HepG2 (cell line): ENCODE measurements at regions not wholly inside any gene's neighbourhood (a gene's known extent, or its start where the extent isn't known, plus 50 kb on each side); places are given as distances from the start of the nearest gene placed in this dataset.

Experiments used
- ATAC-seq: fragments of 200-7000 bp; cut with Tn5 transposase; 3 replicates; pipeline ENCODE4 v1.9.1; 2020; ENCODE audit warnings: mild to moderate bottlenecking, moderate library complexity
- BruUV-seq: library from RNA; stranded (reverse); fragments of 400-500 nt; replicated peaks from 2 replicates; lab custom pipeline; 2021; lab: Mats Ljungman, UMichigan
- CTCF ChIA-PET: fragments of 300-600 bp; formaldehyde crosslinking; extraction: SDS; loops from one replicate; lab custom pipeline; 2021; ENCODE audit warnings: low total read pairs, inconsistent platforms, low intra/inter-chr PET ratio; lab: Yijun Ruan, JAX
- POLR2A ChIA-PET: fragments of 350-600 bp; sonication (Branson Sonifier 250); formaldehyde crosslinking; loops from one replicate; lab custom pipeline; 2020; ENCODE audit warnings: antibody characterized with exemption, inconsistent platforms; lab: Yijun Ruan, JAX
- DNase-seq: peaks from one replicate; pipeline ENCODE4 v3.0.0-alpha.2; 2015; ENCODE audit warnings: low spot score
- FAIRE-seq: peaks from 3 replicates; lab custom pipeline; 2011; peaks lifted over from hg19 to GRCh38; lab: Jason Lieb, UNC
- H2AFZ ChIP-seq: one replicate; pipeline ENCODE4 v1.6.1; 2011; ENCODE audit warnings: low read length, inconsistent platforms
- H3K27ac ChIP-seq: fragments of 300-600 bp; 3 replicates; pipeline ENCODE4 v1.8.0; 2011; ENCODE audit warnings: mixed run types, mild to moderate bottlenecking, mixed read lengths, low read length, inconsistent platforms; ENCODE audit not compliant: insufficient read depth; ENCODE audit errors: extremely low read length
- H3K27me3 ChIP-seq, 2 experiments: fragments of 200-600 bp in 1 of 2; 2 replicates in 1 of 2; 3 replicates in 1 of 2; pipeline versions ENCODE4 v1.6.0 to v1.8.0; 2011; ENCODE audit warnings: low read length in 2 of 2, mild to moderate bottlenecking in 2 of 2, moderate library complexity in 2 of 2, inconsistent platforms in 1 of 2; ENCODE audit not compliant: insufficient read depth in 2 of 2, control insufficient read depth in 1 of 2
- H3K36me3 ChIP-seq, 2 experiments: fragments of 200-600 bp in 1 of 2; replicated peaks in 1 of 2; 2 replicates in 1 of 2; 3 replicates in 1 of 2; pipeline versions ENCODE4 v1.5.1 to v1.8.0; 2011; ENCODE audit warnings: low read length in 2 of 2, inconsistent platforms in 1 of 2; ENCODE audit not compliant: insufficient read depth in 2 of 2, control insufficient read depth in 1 of 2
- H3K4me1 ChIP-seq: 2 replicates; pipeline ENCODE4 v1.5.1; 2012; ENCODE audit warnings: low read length, inconsistent platforms; ENCODE audit not compliant: insufficient read depth
- H3K4me2 ChIP-seq: 2 replicates; pipeline ENCODE4 v1.6.0; 2011; ENCODE audit warnings: low read depth, low read length, inconsistent platforms
- H3K4me3 ChIP-seq, 3 experiments: fragments of 200-600 bp in 1 of 3; sonication (generic), shearing (Covaris generic) in 1 of 3; replicated peaks in 1 of 3; 2 replicates each; pipeline ENCODE4 v1.5.1; 2011 to 2016; ENCODE audit warnings: low read length in 3 of 3, inconsistent platforms in 2 of 3, low read depth in 2 of 3, mild to moderate bottlenecking in 2 of 3, control low read depth in 1 of 3, mixed read lengths in 1 of 3; ENCODE audit not compliant: insufficient read depth in 1 of 3
- H3K79me2 ChIP-seq: one replicate; pipeline ENCODE4 v1.6.1; 2011; ENCODE audit warnings: low read length, inconsistent platforms; ENCODE audit not compliant: insufficient read depth
- H3K9ac ChIP-seq: 2 replicates; pipeline ENCODE4 v1.6.0; 2011; ENCODE audit warnings: mild to moderate bottlenecking, low read depth, low read length, inconsistent platforms; ENCODE audit not compliant: insufficient read depth
- H3K9me3 ChIP-seq: 2 replicates; pipeline ENCODE4 v1.5.1; 2012; ENCODE audit warnings: mild to moderate bottlenecking, low read length
- H4K20me1 ChIP-seq: 2 replicates; pipeline ENCODE4 v1.6.0; 2011; ENCODE audit warnings: inconsistent platforms, mild to moderate bottlenecking, low read length, moderate library complexity; ENCODE audit not compliant: insufficient read depth
- ATF7 ChIP-seq, 2 experiments: fragments of 450-650 bp in 1 of 2; sonication (generic) in 1 of 2; formaldehyde crosslinking in 1 of 2; IDR thresholded peaks; 2 replicates each; pipeline versions ENCODE4 v1.4.0 to v1.6.1; 2016 to 2020; ENCODE audit warnings: antibody characterized with exemption in 1 of 2, mild to moderate bottlenecking in 1 of 2, missing genetic modification reagents in 1 of 2
- FOSL2 ChIP-seq: sonication (generic); formaldehyde crosslinking; IDR thresholded peaks from 2 replicates; pipeline ENCODE4 v1.4.0; 2020; ENCODE audit warnings: missing genetic modification reagents
- HCFC1 ChIP-seq: fragments of 150-350 bp; IDR thresholded peaks from 2 replicates; pipeline ENCODE4 v1.6.1; 2014; ENCODE audit warnings: low read depth, low read length
- KDM5A ChIP-seq: fragments of 200-600 bp; sonication (generic); IDR thresholded peaks from 2 replicates; pipeline ENCODE4 v1.7.0; 2018; ENCODE audit warnings: antibody characterized with exemption, mild to moderate bottlenecking, low read length, borderline replicate concordance
- LCORL ChIP-seq, 2 experiments: fragments of 450-650 bp in 1 of 2; sonication (generic) in 1 of 2; formaldehyde crosslinking in 1 of 2; IDR thresholded peaks; 2 replicates each; pipeline versions ENCODE4 v1.5.0 to v1.6.1; 2017 to 2020; ENCODE audit warnings: antibody characterized with exemption in 1 of 2, missing genetic modification reagents in 1 of 2
- MYC ChIP-seq: sonication (generic); formaldehyde crosslinking; IDR thresholded peaks from 2 replicates; pipeline ENCODE4 v1.9.0; 2021; ENCODE audit warnings: missing genetic modification reagents, borderline replicate concordance
- SAFB2 ChIP-seq: sonication (generic); formaldehyde crosslinking; IDR thresholded peaks from 2 replicates; pipeline ENCODE4 v1.5.1; 2020; ENCODE audit warnings: missing genetic modification reagents, low read depth, mild to moderate bottlenecking, borderline replicate concordance
- ZBTB8A ChIP-seq: sonication (generic); formaldehyde crosslinking; IDR thresholded peaks from 2 replicates; pipeline ENCODE4 v1.4.0; 2020; ENCODE audit warnings: mild to moderate bottlenecking, low read depth, missing genetic modification reagents, borderline replicate concordance
- ZNF572 ChIP-seq: sonication (generic); formaldehyde crosslinking; IDR thresholded peaks from 2 replicates; pipeline ENCODE4 v1.5.1; 2020; ENCODE audit warnings: mild to moderate bottlenecking, missing genetic modification reagents
- ZNF615 ChIP-seq: sonication (generic); formaldehyde crosslinking; IDR thresholded peaks from 2 replicates; pipeline ENCODE4 v1.5.0; 2020; ENCODE audit warnings: mild to moderate bottlenecking, missing genetic modification reagents, borderline replicate concordance
- ZNF878 ChIP-seq: sonication (generic); formaldehyde crosslinking; IDR thresholded peaks from 2 replicates; pipeline ENCODE4 v1.8.1; 2023; ENCODE audit warnings: mild to moderate bottlenecking, missing genetic modification reagents, moderate library complexity
- ZSCAN9 ChIP-seq: IDR thresholded peaks from 2 replicates; pipeline ENCODE4 v1.6.1; 2016; ENCODE audit warnings: borderline replicate concordance
- WGBS: methylation state at CpG from one replicate; pipeline ENCODE4 v1.1.6; 2017; ENCODE audit warnings: low lambda C conversion rate; 5-methylcytosine and 5-hydroxymethylcytosine counted together
- in situ Hi-C: cut with HindIII; loops from 2 replicates; pipeline ENCODE4 v1.10.0; 2017; ENCODE audit warnings: low pct_unique_long_range_greater_than_20kb; ENCODE audit not compliant: extremely low pct_ligation_motif_present
- intact Hi-C: fragments of 100-400 bp; cut with micrococcal nuclease; formaldehyde crosslinking; loops from one replicate; pipeline ENCODE4 v1.10.0; 2022; ENCODE audit not compliant: unreplicated experiment
- TF ChIP-seq, protein P1 (sequence below): sonication (generic); formaldehyde crosslinking; IDR thresholded peaks from 2 replicates; pipeline ENCODE4 v1.4.0; 2020; ENCODE audit warnings: missing genetic modification reagents, mild to moderate bottlenecking, borderline replicate concordance
- TF ChIP-seq, protein P2 (sequence below): sonication (generic); formaldehyde crosslinking; IDR thresholded peaks from 2 replicates; pipeline ENCODE4 v1.4.0; 2020; ENCODE audit warnings: mild to moderate bottlenecking, low read depth, missing genetic modification reagents

DNA sequence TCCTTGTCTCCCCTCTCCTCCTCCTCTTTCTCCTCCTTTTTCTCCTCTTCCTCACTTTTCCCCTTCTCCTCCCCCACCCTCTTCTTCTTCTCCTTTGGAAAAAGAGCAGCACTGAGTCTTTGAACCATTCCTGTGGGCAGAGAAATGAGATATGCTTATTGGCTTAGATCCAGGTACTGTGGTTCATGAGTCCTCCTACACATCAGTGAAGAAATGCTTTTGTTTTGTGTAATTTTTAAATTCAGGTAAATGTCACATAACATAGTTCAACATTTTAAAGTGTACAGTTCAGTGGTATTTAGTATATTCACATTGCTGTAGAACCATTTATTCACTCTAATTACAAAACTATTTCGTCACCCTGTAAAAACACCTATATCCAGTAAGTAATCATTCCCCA is 402.1 kb downstream of the AACS start:
- ChIA-PET CTCF (no interaction called here), POLR2A (no interaction called here)
- no peaks in the 10 kb centered on the region for H3K36me3 ChIP-seq
- H3K79me2 ChIP-seq, result no peaks in the 10 kb centered on the region
- no peak overlapping the region for H3K4me2 ChIP-seq
- in situ Hi-C loops, result no loop called here
- no peak for ATAC-seq
- no peak overlapping the region for H3K9ac ChIP-seq
- no peaks in the 10 kb centered on the region for H3K4me1 ChIP-seq
- FAIRE-seq, result no peak
- TF ChIP-seq ATF7 (IDR thresholded peaks at IDR 0.05) (0 out of 2 replicates have a peak, but pooled peaks have one; percentile 28), ATF7 (CRISPR knock-in tag; IDR thresholded peaks at IDR 0.05) (no peak), KDM5A (no peak)
- H3K27ac ChIP-seq, result no peak overlapping the region
- no peak overlapping the region for H2AFZ ChIP-seq
- 12% methylated on average over 1 of the region's 1 CpG for WGBS
- no TSS peak for BruUV-seq
- H3K9me3 ChIP-seq, result no peaks in the 10 kb centered on the region
- DNase-seq, result no peak
- no peak overlapping the region for H3K4me3 ChIP-seq
- intact Hi-C loops, result no loop called here
- peaks cover 1 to 4% of the 10 kb centered on the region in 2 experiments; a peak in 2 of 5 replicates for H3K27me3 ChIP-seq
- H4K20me1 ChIP-seq, result no peaks in the 10 kb centered on the region

DNA sequence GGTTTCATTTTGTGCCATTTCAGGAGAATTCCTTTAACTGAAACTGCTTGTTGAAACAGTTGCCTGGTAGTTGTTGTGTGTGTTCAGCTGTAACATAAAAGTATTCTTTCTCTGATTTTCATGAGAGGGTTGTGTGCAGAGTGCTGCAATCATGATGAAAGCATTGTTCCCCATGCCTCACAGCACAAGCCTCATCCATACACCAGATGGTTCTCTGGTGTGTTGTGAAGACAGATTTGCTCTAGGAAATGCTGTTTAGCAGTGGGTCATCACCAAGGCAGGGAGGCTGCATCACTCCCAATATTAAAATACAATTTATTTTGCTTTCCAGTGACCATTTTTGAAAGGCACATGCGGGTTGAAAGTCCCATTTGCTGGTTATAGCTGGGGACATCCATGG is 404.4 kb downstream of the AACS start:
- Histone ChIP-seq H3K79me2 (no peaks in the 10 kb centered on the region), H4K20me1 (no peaks in the 10 kb centered on the region), H3K27ac (no peak overlapping the region), H3K36me3 (no peaks in the 10 kb centered on the region), H3K27me3 (peaks cover 1 to 4% of the 10 kb centered on the region in 2 experiments; a peak in 2 of 5 replicates), H3K4me3 (no peak overlapping the region), H3K4me2 (no peak overlapping the region), H3K9me3 (no peaks in the 10 kb centered on the region), H3K4me1 (no peaks in the 10 kb centered on the region), H2AFZ (no peak overlapping the region), H3K9ac (no peak overlapping the region)
- no peak for ATAC-seq
- WGBS, result 0% methylated on average over 1 of the region's 1 CpG
- POLR2A ChIA-PET, result no interaction called here
- DNase-seq, result no peak
- CTCF ChIA-PET, result no interaction called here
- no peak for FAIRE-seq
- intact Hi-C loops (no loop called here), in situ Hi-C loops (no loop called here)
- BruUV-seq, result no TSS peak
- TF ChIP-seq, protein P1, sequence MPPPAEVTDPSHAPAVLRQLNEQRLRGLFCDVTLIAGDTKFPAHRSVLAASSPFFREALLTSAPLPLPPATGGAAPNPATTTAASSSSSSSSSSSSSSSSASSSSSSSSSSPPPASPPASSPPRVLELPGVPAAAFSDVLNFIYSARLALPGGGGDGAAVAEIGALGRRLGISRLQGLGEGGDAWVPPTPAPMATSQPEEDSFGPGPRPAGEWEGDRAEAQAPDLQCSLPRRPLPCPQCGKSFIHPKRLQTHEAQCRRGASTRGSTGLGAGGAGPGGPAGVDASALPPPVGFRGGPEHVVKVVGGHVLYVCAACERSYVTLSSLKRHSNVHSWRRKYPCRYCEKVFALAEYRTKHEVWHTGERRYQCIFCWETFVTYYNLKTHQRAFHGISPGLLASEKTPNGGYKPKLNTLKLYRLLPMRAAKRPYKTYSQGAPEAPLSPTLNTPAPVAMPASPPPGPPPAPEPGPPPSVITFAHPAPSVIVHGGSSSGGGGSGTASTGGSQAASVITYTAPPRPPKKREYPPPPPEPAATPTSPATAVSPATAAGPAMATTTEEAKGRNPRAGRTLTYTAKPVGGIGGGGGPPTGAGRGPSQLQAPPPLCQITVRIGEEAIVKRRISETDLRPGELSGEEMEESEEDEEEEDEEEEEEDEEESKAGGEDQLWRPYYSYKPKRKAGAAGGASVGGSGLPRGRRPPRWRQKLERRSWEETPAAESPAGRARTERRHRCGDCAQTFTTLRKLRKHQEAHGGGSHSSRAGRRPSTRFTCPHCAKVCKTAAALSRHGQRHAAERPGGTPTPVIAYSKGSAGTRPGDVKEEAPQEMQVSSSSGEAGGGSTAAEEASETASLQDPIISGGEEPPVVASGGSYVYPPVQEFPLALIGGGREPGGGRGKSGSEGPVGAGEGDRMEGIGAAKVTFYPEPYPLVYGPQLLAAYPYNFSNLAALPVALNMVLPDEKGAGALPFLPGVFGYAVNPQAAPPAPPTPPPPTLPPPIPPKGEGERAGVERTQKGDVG (CRISPR knock-in tag), result no peak
- TF ChIP-seq ZNF572 (CRISPR knock-in tag) (no peak), ZSCAN9 (CRISPR knock-in tag) (no peak), ZBTB8A (CRISPR knock-in tag) (no peak), LCORL (IDR thresholded peaks at IDR 0.05) (no peak), LCORL (CRISPR knock-in tag; IDR thresholded peaks at IDR 0.05) (no peak), HCFC1 (no peak), ZNF615 (CRISPR knock-in tag) (no peak), SAFB2 (CRISPR knock-in tag) (no peak), ZNF878 (CRISPR knock-in tag) (no peak), FOSL2 (CRISPR knock-in tag) (no peak), MYC (CRISPR knock-in tag) (no peak)
- TF ChIP-seq, protein P2, sequence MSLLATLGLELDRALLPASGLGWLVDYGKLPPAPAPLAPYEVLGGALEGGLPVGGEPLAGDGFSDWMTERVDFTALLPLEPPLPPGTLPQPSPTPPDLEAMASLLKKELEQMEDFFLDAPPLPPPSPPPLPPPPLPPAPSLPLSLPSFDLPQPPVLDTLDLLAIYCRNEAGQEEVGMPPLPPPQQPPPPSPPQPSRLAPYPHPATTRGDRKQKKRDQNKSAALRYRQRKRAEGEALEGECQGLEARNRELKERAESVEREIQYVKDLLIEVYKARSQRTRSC (CRISPR knock-in tag), result no peak
